ENCODE measurements at regions not wholly inside any gene's neighbourhood (a gene's known extent, or its start where the extent isn't known, plus 50 kb on each side); places are given as distances from the start of the nearest gene placed in this dataset.
"Not testable (repeated sequence)": the region's sequence is repeated elsewhere in the genome, so short reads cannot be mapped to it uniquely, and the experiment has no call there.

GRCh38 chr5:152046361-152046760 lies 121.7 kb upstream of the GLRA1 start:
- no peak for ATAC-seq
- TF ChIP-seq ARNTL (CRISPR knock-in tag; IDR thresholded peaks at IDR 0.05; ENCODE audit: borderline replicate concordance, low read depth): no peak
- no peak for TF ChIP-seq TSHZ2 (CRISPR knock-in tag; IDR thresholded peaks at IDR 0.05)
- TF ChIP-seq BACH2 (CRISPR knock-in tag; IDR thresholded peaks at IDR 0.05; ENCODE audit: borderline replicate concordance): no peak
- no peak for TF ChIP-seq TOX (CRISPR knock-in tag; IDR thresholded peaks at IDR 0.05; ENCODE audit: borderline replicate concordance)
- TF ChIP-seq SNAI2 (CRISPR knock-in tag; IDR thresholded peaks at IDR 0.05): no peak
- TF ChIP-seq PATZ1 (CRISPR knock-in tag; IDR thresholded peaks at IDR 0.05; ENCODE audit: borderline replicate concordance): no peak
- TF ChIP-seq ESRRG (CRISPR knock-in tag; IDR thresholded peaks at IDR 0.05): no peak
- TF ChIP-seq CSDC2 (CRISPR knock-in tag; IDR thresholded peaks at IDR 0.05): no peak
- TF ChIP-seq, protein P1, sequence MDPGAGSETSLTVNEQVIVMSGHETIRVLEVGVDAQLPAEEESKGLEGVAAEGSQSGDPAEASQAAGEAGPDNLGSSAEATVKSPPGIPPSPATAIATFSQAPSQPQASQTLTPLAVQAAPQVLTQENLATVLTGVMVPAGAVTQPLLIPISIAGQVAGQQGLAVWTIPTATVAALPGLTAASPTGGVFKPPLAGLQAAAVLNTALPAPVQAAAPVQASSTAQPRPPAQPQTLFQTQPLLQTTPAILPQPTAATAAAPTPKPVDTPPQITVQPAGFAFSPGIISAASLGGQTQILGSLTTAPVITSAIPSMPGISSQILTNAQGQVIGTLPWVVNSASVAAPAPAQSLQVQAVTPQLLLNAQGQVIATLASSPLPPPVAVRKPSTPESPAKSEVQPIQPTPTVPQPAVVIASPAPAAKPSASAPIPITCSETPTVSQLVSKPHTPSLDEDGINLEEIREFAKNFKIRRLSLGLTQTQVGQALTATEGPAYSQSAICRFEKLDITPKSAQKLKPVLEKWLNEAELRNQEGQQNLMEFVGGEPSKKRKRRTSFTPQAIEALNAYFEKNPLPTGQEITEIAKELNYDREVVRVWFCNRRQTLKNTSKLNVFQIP (CRISPR knock-in tag; IDR thresholded peaks at IDR 0.05; ENCODE audit: borderline replicate concordance, low read depth): no peak
- TF ChIP-seq CSRNP3 (CRISPR knock-in tag; IDR thresholded peaks at IDR 0.05): no peak
- no peak for TF ChIP-seq ZNF8 (CRISPR knock-in tag; IDR thresholded peaks at IDR 0.05)
- TF ChIP-seq ZC3H10 (CRISPR knock-in tag; IDR thresholded peaks at IDR 0.05): no peak
- TF ChIP-seq PPARA (CRISPR knock-in tag; IDR thresholded peaks at IDR 0.05; ENCODE audit: borderline replicate concordance): no peak
- TF ChIP-seq ISL1 (CRISPR knock-in tag; IDR thresholded peaks at IDR 0.05): no peak
- no peak for TF ChIP-seq RARB (CRISPR knock-in tag; IDR thresholded peaks at IDR 0.05)
- TF ChIP-seq CREB5 (CRISPR knock-in tag; IDR thresholded peaks at IDR 0.05; ENCODE audit: low read depth): no peak

GRCh38 chr5:152038856-152039255 lies 114.2 kb upstream of the GLRA1 start:
- ATAC-seq: not testable (repeated sequence)

- not testable (repeated sequence) for ATAC-seq
Observed at GRCh38 chr5:152026328-152027024, 101.8 kb upstream of the GLRA1 start.

DNA sequence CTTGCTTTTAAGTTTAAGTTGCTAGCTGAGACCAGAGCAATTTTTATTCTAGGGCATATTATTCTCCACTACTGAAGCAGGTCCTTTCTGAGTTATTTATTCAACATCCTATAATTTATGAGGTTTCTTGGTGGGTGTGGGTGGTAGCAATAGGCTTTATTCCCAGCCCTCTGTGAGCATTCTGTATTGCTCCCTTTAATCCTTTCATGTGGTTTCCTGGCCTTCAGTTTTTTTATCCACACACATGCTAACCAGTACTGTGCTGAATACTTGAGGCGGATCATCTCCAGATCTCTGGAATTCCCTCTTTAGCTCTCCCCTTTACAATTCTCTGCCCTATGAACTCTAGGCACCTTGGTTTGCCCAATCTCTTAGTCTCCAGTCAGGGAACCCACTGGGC lies 91.8 kb upstream of the GLRA1 start:
- no peak for ATAC-seq
- TF ChIP-seq ZNF565 (CRISPR knock-in tag; conservative IDR thresholded peaks at IDR 0.05; ENCODE audit: low read depth) (no peak), SNAI2 (CRISPR knock-in tag; IDR thresholded peaks at IDR 0.05) (no peak), ISL1 (CRISPR knock-in tag; IDR thresholded peaks at IDR 0.05) (no peak), ARNTL (CRISPR knock-in tag; IDR thresholded peaks at IDR 0.05; ENCODE audit: borderline replicate concordance, low read depth) (no peak), ZFP3 (CRISPR knock-in tag; IDR thresholded peaks at IDR 0.05) (no peak), PATZ1 (CRISPR knock-in tag; IDR thresholded peaks at IDR 0.05; ENCODE audit: borderline replicate concordance) (no peak), ZC3H10 (CRISPR knock-in tag; IDR thresholded peaks at IDR 0.05) (no peak), CSRNP3 (CRISPR knock-in tag; IDR thresholded peaks at IDR 0.05) (no peak), ZFP30 (CRISPR knock-in tag; IDR thresholded peaks at IDR 0.05) (no peak), ZNF8 (CRISPR knock-in tag; IDR thresholded peaks at IDR 0.05) (no peak)
